ENCODE measurements at regions not wholly inside any gene's neighbourhood (a gene's known extent, or its start where the extent isn't known, plus 50 kb on each side); places are given as distances from the start of the nearest gene placed in this dataset.

DNA sequence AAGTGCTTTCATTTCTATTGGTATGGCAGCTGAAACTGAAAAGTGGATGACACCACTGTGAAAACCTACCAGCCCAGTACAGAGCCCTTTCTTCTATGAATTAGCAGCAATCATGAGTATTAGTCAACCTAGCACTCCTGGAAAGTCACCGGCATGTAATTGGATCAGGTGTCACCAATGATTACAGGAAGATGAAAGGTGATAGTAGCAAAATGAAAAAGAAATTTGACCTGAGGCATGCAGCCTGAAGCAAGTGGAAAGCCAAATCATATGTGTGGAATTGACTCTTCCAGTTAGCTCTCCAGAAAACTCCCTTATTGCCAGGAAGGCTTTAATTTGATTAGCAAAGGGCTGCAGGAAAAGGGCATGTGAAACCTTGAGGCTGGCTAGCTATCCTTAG, 81.2 kb upstream of the NAA35 start:
- TF ChIP-seq, protein P1, sequence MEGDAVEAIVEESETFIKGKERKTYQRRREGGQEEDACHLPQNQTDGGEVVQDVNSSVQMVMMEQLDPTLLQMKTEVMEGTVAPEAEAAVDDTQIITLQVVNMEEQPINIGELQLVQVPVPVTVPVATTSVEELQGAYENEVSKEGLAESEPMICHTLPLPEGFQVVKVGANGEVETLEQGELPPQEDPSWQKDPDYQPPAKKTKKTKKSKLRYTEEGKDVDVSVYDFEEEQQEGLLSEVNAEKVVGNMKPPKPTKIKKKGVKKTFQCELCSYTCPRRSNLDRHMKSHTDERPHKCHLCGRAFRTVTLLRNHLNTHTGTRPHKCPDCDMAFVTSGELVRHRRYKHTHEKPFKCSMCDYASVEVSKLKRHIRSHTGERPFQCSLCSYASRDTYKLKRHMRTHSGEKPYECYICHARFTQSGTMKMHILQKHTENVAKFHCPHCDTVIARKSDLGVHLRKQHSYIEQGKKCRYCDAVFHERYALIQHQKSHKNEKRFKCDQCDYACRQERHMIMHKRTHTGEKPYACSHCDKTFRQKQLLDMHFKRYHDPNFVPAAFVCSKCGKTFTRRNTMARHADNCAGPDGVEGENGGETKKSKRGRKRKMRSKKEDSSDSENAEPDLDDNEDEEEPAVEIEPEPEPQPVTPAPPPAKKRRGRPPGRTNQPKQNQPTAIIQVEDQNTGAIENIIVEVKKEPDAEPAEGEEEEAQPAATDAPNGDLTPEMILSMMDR (IDR thresholded peaks at IDR 0.05) = no peak
- no peak for TF ChIP-seq POLR2A (IDR thresholded peaks at IDR 0.05)

Data from adrenal gland (tissue), 5 donors.